Endothelial cell of umbilical vein (primary cell): ENCODE measurements at regions not wholly inside any gene's neighbourhood (a gene's known extent, or its start where the extent isn't known, plus 50 kb on each side); places are given as distances from the start of the nearest gene placed in this dataset.

Experiments
- BruUV-seq: library from RNA; stranded (reverse); fragments of 400-500 nt; replicated peaks from 2 replicates; lab custom pipeline; 2021; lab: Mats Ljungman, UMichigan
- CTCF ChIA-PET: fragments of 300-600, 350-600 bp; sonication (Branson Sonifier 250); formaldehyde crosslinking; loops from one replicate; lab custom pipeline; 2021; ENCODE audit warnings: antibody characterized with exemption, inconsistent platforms; lab: Charles Lee
- POLR2A ChIA-PET: fragments of 300-600, 350-600 bp; sonication (Branson Sonifier 250); formaldehyde crosslinking; loops from one replicate; lab custom pipeline; 2021; ENCODE audit warnings: antibody characterized with exemption, inconsistent platforms; lab: Charles Lee
- DNase-seq: peaks from one replicate; pipeline ENCODE4 v3.0.0-alpha.2; 2011; ENCODE audit warnings: low read depth, low spot score
- FAIRE-seq: peaks from 2 replicates; lab custom pipeline; 2011; peaks lifted over from hg19 to GRCh38; lab: Jason Lieb, UNC
- H2AFZ ChIP-seq: 2 replicates; pipeline ENCODE4 v1.6.0; 2012; ENCODE audit warnings: low read depth, low read length, control low read depth, inconsistent platforms
- H3K27ac ChIP-seq: 2 replicates; pipeline ENCODE4 v1.5.1; 2011; ENCODE audit warnings: low read depth, mild to moderate bottlenecking, control low read depth, low read length, moderate library complexity; ENCODE audit not compliant: insufficient read depth
- H3K27me3 ChIP-seq, 2 experiments: 2 replicates each; pipeline versions ENCODE4 v1.6.0 to v1.6.1; 2011; ENCODE audit warnings: low read length in 2 of 2, mixed read lengths in 1 of 2; ENCODE audit not compliant: control insufficient read depth in 2 of 2, insufficient read depth in 2 of 2
- H3K36me3 ChIP-seq, 2 experiments: 2 replicates in 1 of 2; 3 replicates in 1 of 2; pipeline ENCODE4 v1.5.1; 2011; ENCODE audit warnings: low read length in 2 of 2, mild to moderate bottlenecking in 1 of 2, moderate library complexity in 1 of 2; ENCODE audit not compliant: control insufficient read depth in 2 of 2, insufficient read depth in 2 of 2; ENCODE audit errors: extremely low read depth in 1 of 2
- H3K4me1 ChIP-seq: 3 replicates; pipeline ENCODE4 v1.5.1; 2011; ENCODE audit warnings: mild to moderate bottlenecking, low read length; ENCODE audit not compliant: control insufficient read depth, insufficient read depth; ENCODE audit errors: extremely low read depth
- H3K4me2 ChIP-seq: 2 replicates; pipeline ENCODE4 v1.6.1; 2011; ENCODE audit warnings: low read length, control low read depth, mixed read lengths; ENCODE audit not compliant: insufficient read depth
- H3K4me3 ChIP-seq, 3 experiments: fragments of 200-600 bp in 1 of 3; sonication (generic), shearing (Covaris generic) in 1 of 3; replicated peaks in 1 of 3; 2 replicates each; pipeline ENCODE4 v1.5.1; 2011 to 2016; ENCODE audit warnings: control low read depth in 3 of 3, low read length in 3 of 3, mild to moderate bottlenecking in 2 of 3, inconsistent platforms in 1 of 3, low read depth in 1 of 3, moderate library complexity in 1 of 3; ENCODE audit not compliant: insufficient read depth in 1 of 3
- H3K79me2 ChIP-seq: 2 replicates; pipeline ENCODE4 v1.6.0; 2012; ENCODE audit warnings: low read length, inconsistent platforms; ENCODE audit not compliant: control insufficient read depth, insufficient read depth
- H3K9ac ChIP-seq: replicated peaks from 2 replicates; pipeline ENCODE3; 2011; ENCODE audit warnings: low read length, control low read depth; ENCODE audit not compliant: insufficient read depth; ENCODE audit errors: extremely low read depth
- H3K9me1 ChIP-seq: replicated peaks from 3 replicates; pipeline ENCODE4 v1.6.0; 2011; ENCODE audit warnings: mild to moderate bottlenecking, low read length; ENCODE audit not compliant: control insufficient read depth, insufficient read depth; ENCODE audit errors: extremely low read depth
- H3K9me3 ChIP-seq: replicated peaks from 2 replicates; pipeline ENCODE4 v1.5.1; 2012; ENCODE audit warnings: low read length, inconsistent platforms; ENCODE audit not compliant: control insufficient read depth, insufficient read depth
- H4K20me1 ChIP-seq: replicated peaks from 2 replicates; pipeline ENCODE3; 2011; ENCODE audit warnings: mild to moderate bottlenecking, low read length; ENCODE audit not compliant: control insufficient read depth, insufficient read depth; ENCODE audit errors: extremely low read depth
- CTCF ChIP-seq, 2 donors: IDR thresholded peaks; 1 replicate in 1 of 2; 2 replicates in 1 of 2; pipeline ENCODE4 v1.5.1; 2011; ENCODE audit warnings: low read length in 2 of 2, mild to moderate bottlenecking in 2 of 2, moderate library complexity in 2 of 2, control low read depth in 1 of 2, inconsistent platforms in 1 of 2, low read depth in 1 of 2; ENCODE audit not compliant: insufficient read depth in 1 of 2; ENCODE audit errors: extremely low read depth in 1 of 2
- EZH2 ChIP-seq: IDR thresholded peaks from 2 replicates; pipeline ENCODE4 v1.6.1; 2012; ENCODE audit warnings: borderline replicate concordance, low read depth, mild to moderate bottlenecking, moderate library complexity, low read length, inconsistent platforms; ENCODE audit not compliant: severe bottlenecking
- FOS ChIP-seq: IDR thresholded peaks from 2 replicates; pipeline ENCODE4 v1.6.1; 2011; ENCODE audit warnings: mild to moderate bottlenecking, low read length, moderate library complexity, borderline replicate concordance; ENCODE audit not compliant: insufficient read depth
- GATA2 ChIP-seq: IDR thresholded peaks from 2 replicates; pipeline ENCODE4 v1.7.0; 2011; ENCODE audit warnings: low read depth, mild to moderate bottlenecking, moderate library complexity, mixed read lengths, low read length; ENCODE audit not compliant: insufficient read length, insufficient read depth
- JUN ChIP-seq: IDR thresholded peaks from 2 replicates; pipeline ENCODE4 v1.6.1; 2011; ENCODE audit warnings: borderline replicate concordance, low read depth; ENCODE audit not compliant: insufficient read length, insufficient read depth
- MAX ChIP-seq: IDR thresholded peaks from 2 replicates; pipeline ENCODE4 v1.6.1; 2011; ENCODE audit not compliant: insufficient read depth, insufficient read length
- MYC ChIP-seq: IDR thresholded peaks from one replicate; pipeline ENCODE4 v1.6.1; 2011; ENCODE audit warnings: mild to moderate bottlenecking, low read depth, low read length
- POLR2A ChIP-seq: IDR thresholded peaks from 2 replicates; pipeline ENCODE4 v1.6.1; 2012; ENCODE audit warnings: low read depth, mild to moderate bottlenecking, control low read depth, low read length
- POLR2AphosphoS5 ChIP-seq: IDR thresholded peaks from 2 replicates; pipeline ENCODE4 v1.6.1; 2012; ENCODE audit warnings: low read depth, mild to moderate bottlenecking, control low read depth, low read length, moderate library complexity; ENCODE audit not compliant: insufficient read depth
- dilution Hi-C: fragments of 300-500 bp; cut with MboI; formaldehyde crosslinking; loops from one replicate; pipeline ENCODE4 v1.15.0; 2019; ENCODE audit warnings: low sequenced_read_pairs; ENCODE audit not compliant: extremely low pct_ligation_motif_present
- intact Hi-C: fragments of 100-400 bp; cut with micrococcal nuclease; formaldehyde crosslinking; loops from one replicate; pipeline ENCODE4 v1.10.0; 2022

DNA sequence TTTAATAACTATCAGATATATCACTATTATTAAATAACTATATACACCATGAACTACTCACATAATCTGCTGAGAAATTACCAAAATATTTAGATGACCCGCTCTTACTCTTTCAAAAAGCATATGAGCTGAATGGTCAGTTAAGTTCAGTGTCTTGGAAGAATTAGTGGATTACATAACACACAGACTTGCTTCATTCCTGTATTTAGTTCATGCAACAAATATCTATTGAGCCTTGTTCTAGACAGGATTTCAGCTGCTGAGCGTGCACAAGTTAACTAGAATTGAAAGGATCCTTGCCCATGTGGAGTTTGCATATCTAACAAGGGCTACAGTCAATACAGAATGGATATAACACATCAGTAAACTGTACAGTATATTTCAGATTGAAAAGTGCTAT, 566.2 kb downstream of the CBLN4 start:
- ChIA-PET POLR2A (no interaction called here), CTCF (no interaction called here)
- H3K9ac ChIP-seq: no peak overlapping the region
- intact Hi-C loops (no loop called here), dilution Hi-C loops (no loop called here)
- no peak overlapping the region for H2AFZ ChIP-seq
- TF ChIP-seq JUN: no peak
- TF ChIP-seq POLR2A: no peak
- no peak for FAIRE-seq
- H3K9me3 ChIP-seq: peaks cover 2% of the 10 kb centered on the region
- H3K4me3 ChIP-seq: no peak overlapping the region
- no TSS peak for BruUV-seq
- DNase-seq: no peak
- no peak overlapping the region for H3K27ac ChIP-seq
- no peaks in the 10 kb centered on the region for H3K9me1 ChIP-seq
- no peaks in the 10 kb centered on the region for H3K27me3 ChIP-seq
- H4K20me1 ChIP-seq: no peaks in the 10 kb centered on the region
- no peaks in the 10 kb centered on the region for H3K36me3 ChIP-seq
- no peaks in the 10 kb centered on the region for H3K4me1 ChIP-seq
- no peaks in the 10 kb centered on the region for H3K79me2 ChIP-seq
- no peak overlapping the region for H3K4me2 ChIP-seq

DNA sequence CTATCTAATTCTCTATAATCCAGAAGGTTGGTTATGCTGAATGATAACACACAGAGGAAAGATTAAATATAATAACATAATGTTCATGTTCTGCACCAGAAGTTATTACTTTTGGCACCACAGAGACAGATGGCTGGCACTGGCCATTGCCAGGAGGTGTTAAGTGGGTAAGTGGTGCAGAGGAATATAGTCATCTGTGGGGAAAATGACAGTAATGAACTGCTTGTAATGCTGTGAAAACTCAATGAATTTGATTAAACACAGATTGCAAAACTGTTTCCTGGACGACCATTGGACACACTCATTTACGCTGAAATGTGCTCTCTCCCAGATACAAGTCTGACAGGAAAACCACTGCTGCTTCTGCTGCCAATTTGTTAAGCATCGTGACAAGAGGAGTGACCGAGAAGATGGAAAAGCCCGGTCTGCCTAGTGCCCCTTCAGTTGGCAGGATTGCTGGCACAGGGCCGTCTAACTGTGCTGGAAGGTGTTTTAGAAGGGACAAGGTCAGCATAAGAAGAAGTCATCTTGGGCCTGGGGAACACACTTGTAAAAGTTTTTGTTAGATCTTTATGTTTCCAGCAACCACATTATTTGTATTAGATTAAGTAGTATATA, 567.4 kb downstream of the CBLN4 start:
- no peaks in the 10 kb centered on the region for H4K20me1 ChIP-seq
- H3K36me3 ChIP-seq: no peaks in the 10 kb centered on the region
- H3K79me2 ChIP-seq: no peaks in the 10 kb centered on the region
- no peak overlapping the region for H2AFZ ChIP-seq
- TF ChIP-seq JUN (no peak), MYC (no peak), GATA2 (no peak), FOS (no peak), POLR2AphosphoS5 (no peak), MAX (no peak), CTCF (IDR thresholded peaks at IDR 0.05; ENCODE audit: extremely low read depth in 1 of 2, insufficient read depth in 1 of 2, low read depth in 1 of 2, low read length in 2 of 2) (no peak), POLR2A (no peak), EZH2 (no peak)
- no peaks in the 10 kb centered on the region for H3K27me3 ChIP-seq
- H3K4me1 ChIP-seq: no peaks in the 10 kb centered on the region
- no peak overlapping the region for H3K27ac ChIP-seq
- no peak for FAIRE-seq
- dilution Hi-C loops (no loop called here), intact Hi-C loops (no loop called here)
- no peak overlapping the region for H3K4me2 ChIP-seq
- no TSS peak for BruUV-seq
- DNase-seq: no peak
- H3K9me1 ChIP-seq: no peaks in the 10 kb centered on the region
- H3K9me3 ChIP-seq: peaks cover 2% of the 10 kb centered on the region
- H3K4me3 ChIP-seq: no peak overlapping the region
- POLR2A ChIA-PET: no interaction called here
- CTCF ChIA-PET: no interaction called here
- no peak overlapping the region for H3K9ac ChIP-seq
